Neural cell (in vitro differentiated cells): ENCODE measurements at regions not wholly inside any gene's neighbourhood (a gene's known extent, or its start where the extent isn't known, plus 50 kb on each side); places are given as distances from the start of the nearest gene placed in this dataset.

ENCODE experiments used
- H2AFZ ChIP-seq: fragments of 200-600, 300-800 bp; sonication (generic), shearing (Covaris generic); 2 replicates; pipeline ENCODE4 v1.6.0; 2014; ENCODE audit warnings: low read depth, mild to moderate bottlenecking, antibody characterized with exemption, low read length, moderate library complexity
- H3F3A ChIP-seq: fragments of 200-600 bp; shearing (Covaris generic); 2 replicates; pipeline ENCODE4 v1.6.1; 2016; ENCODE audit warnings: mild to moderate bottlenecking, moderate library complexity, mixed read lengths, antibody characterized with exemption, low read length; ENCODE audit not compliant: insufficient read depth, poor library complexity, severe bottlenecking
- H3K27ac ChIP-seq: fragments of 200-600, 300-800 bp; sonication (generic), shearing (Covaris generic); 2 replicates; pipeline ENCODE4 v1.5.1; 2014; ENCODE audit warnings: mild to moderate bottlenecking, low read length, moderate library complexity
- H3K27me3 ChIP-seq: fragments of 300-800, 200-600 bp; sonication (generic), shearing (Covaris generic); 2 replicates; pipeline ENCODE4 v1.6.0; 2014; ENCODE audit warnings: mild to moderate bottlenecking, low read depth, low read length, moderate library complexity; ENCODE audit not compliant: insufficient read depth
- H3K36me3 ChIP-seq: fragments of 300-800, 200-600 bp; sonication (generic), shearing (Covaris generic); 2 replicates; pipeline ENCODE4 v1.5.1; 2014; ENCODE audit warnings: mild to moderate bottlenecking, antibody characterized with exemption, low read length, moderate library complexity; ENCODE audit not compliant: insufficient read depth
- H3K4me2 ChIP-seq: fragments of 300-800, 200-600 bp; sonication (generic), shearing (Covaris generic); 2 replicates; pipeline ENCODE4 v1.6.0; 2014; ENCODE audit warnings: mild to moderate bottlenecking, low read length
- H3K4me3 ChIP-seq: fragments of 300-800, 200-600 bp; sonication (generic), shearing (Covaris generic); 2 replicates; pipeline ENCODE4 v1.5.1; 2014; ENCODE audit warnings: mild to moderate bottlenecking, low read length, moderate library complexity
- H3K79me2 ChIP-seq: fragments of 200-600 bp; shearing (Covaris generic); replicated peaks from 2 replicates; pipeline ENCODE4 v1.6.0; 2014; ENCODE audit warnings: mild to moderate bottlenecking, low read length, moderate library complexity; ENCODE audit not compliant: insufficient read depth
- H3K9ac ChIP-seq: fragments of 300-800, 200-600 bp; sonication (generic), shearing (Covaris generic); 2 replicates; pipeline ENCODE4 v1.6.1; 2016; ENCODE audit warnings: mild to moderate bottlenecking, low read length, mixed read lengths
- H3K9me2 ChIP-seq: fragments of 200-600 bp; shearing (Covaris generic); 2 replicates; pipeline ENCODE4 v1.6.1; 2016; ENCODE audit warnings: mild to moderate bottlenecking, low read length, mixed read lengths; ENCODE audit not compliant: insufficient read depth
- H3K9me3 ChIP-seq: fragments of 200-600, 300-800 bp; sonication (generic), shearing (Covaris generic); 2 replicates; pipeline ENCODE4 v1.6.1; 2016; ENCODE audit warnings: mild to moderate bottlenecking, mixed run types, low read length, moderate library complexity, mixed read lengths
- H4K20me1 ChIP-seq: fragments of 200-600 bp; shearing (Covaris generic); 2 replicates; pipeline ENCODE4 v1.6.1; 2016; ENCODE audit warnings: mild to moderate bottlenecking, mixed run types; ENCODE audit not compliant: insufficient read depth
- CTCF ChIP-seq: fragments of 450-650 bp; IDR thresholded peaks from 2 replicates; pipeline ENCODE4 v1.5.1; 2014; ENCODE audit warnings: antibody characterized with exemption, mild to moderate bottlenecking, moderate library complexity; ENCODE audit not compliant: poor library complexity, severe bottlenecking
- EP300 ChIP-seq: fragments of 450-650 bp; conservative IDR thresholded peaks from 2 replicates; pipeline ENCODE4 v1.6.1; 2014; ENCODE audit warnings: antibody characterized with exemption, mild to moderate bottlenecking, moderate library complexity; ENCODE audit not compliant: poor library complexity, severe bottlenecking
- EZH2 ChIP-seq: fragments of 200-600, 300-800 bp; shearing (Covaris generic), sonication (generic); IDR thresholded peaks from 2 replicates; pipeline ENCODE4 v1.6.1; 2014; ENCODE audit warnings: antibody characterized with exemption, low read length, borderline replicate concordance, mild to moderate bottlenecking; ENCODE audit not compliant: insufficient read depth, poor library complexity, severe bottlenecking
- MXI1 ChIP-seq: fragments of 450-650 bp; conservative IDR thresholded peaks from 2 replicates; pipeline ENCODE4 v1.6.1; 2014; ENCODE audit warnings: antibody characterized with exemption, mild to moderate bottlenecking; ENCODE audit not compliant: poor library complexity, severe bottlenecking
- RAD21 ChIP-seq: fragments of 450-650 bp; conservative IDR thresholded peaks from 2 replicates; pipeline ENCODE4 v1.6.1; 2014; ENCODE audit warnings: antibody characterized with exemption, mild to moderate bottlenecking, moderate library complexity
- REST ChIP-seq: IDR thresholded peaks from 2 replicates; pipeline ENCODE4 v1.6.1; 2012; ENCODE audit warnings: borderline replicate concordance
- SMC3 ChIP-seq: fragments of 450-650 bp; conservative IDR thresholded peaks from 2 replicates; pipeline ENCODE4 v1.6.1; 2014; ENCODE audit warnings: antibody characterized with exemption, mild to moderate bottlenecking, moderate library complexity; ENCODE audit not compliant: poor library complexity
- TAF1 ChIP-seq: IDR thresholded peaks from 2 replicates; pipeline ENCODE4 v1.6.1; 2012; ENCODE audit warnings: low read depth

- H4K20me1 ChIP-seq = no peaks in the 10 kb centered on the region
- no peaks in the 10 kb centered on the region for H3F3A ChIP-seq
- no peak overlapping the region for H2AFZ ChIP-seq
- no peaks in the 10 kb centered on the region for H3K27me3 ChIP-seq
- H3K9me3 ChIP-seq = no peaks in the 10 kb centered on the region
- no peak overlapping the region for H3K27ac ChIP-seq
- H3K9ac ChIP-seq = no peak overlapping the region
- no peak overlapping the region for H3K4me2 ChIP-seq
- H3K9me2 ChIP-seq = no peaks in the 10 kb centered on the region
- H3K4me3 ChIP-seq = no peak overlapping the region
- TF ChIP-seq MXI1 = no peak
- no peak for TF ChIP-seq EP300
- no peak for TF ChIP-seq TAF1
- TF ChIP-seq REST = no peak
- no peaks in the 10 kb centered on the region for H3K36me3 ChIP-seq
- H3K79me2 ChIP-seq = no peaks in the 10 kb centered on the region
Observed at GRCh38 chr2:181190711-181191110, 210.3 kb downstream of the UBE2E3 start.

- Histone ChIP-seq H3K27me3 (no peaks in the 10 kb centered on the region), H3K79me2 (no peaks in the 10 kb centered on the region), H4K20me1 (no peaks in the 10 kb centered on the region), H3K4me3 (no peak overlapping the region), H3K9me3 (no peaks in the 10 kb centered on the region), H3K9ac (no peak overlapping the region), H3K36me3 (no peaks in the 10 kb centered on the region), H3K9me2 (no peaks in the 10 kb centered on the region), H2AFZ (no peak overlapping the region), H3K4me2 (no peak overlapping the region), H3F3A (no peaks in the 10 kb centered on the region), H3K27ac (no peak overlapping the region)
- TF ChIP-seq SMC3 (no peak), CTCF (no peak)
Observed at GRCh38 chr2:181193550-181193949, 213.1 kb downstream of the UBE2E3 start.

GRCh38 chr2:181196401-181196800 is 216.0 kb downstream of the UBE2E3 start:
- Histone ChIP-seq H3K27me3 (no peaks in the 10 kb centered on the region), H2AFZ (no peak overlapping the region), H3K9me2 (no peaks in the 10 kb centered on the region), H3K4me3 (no peak overlapping the region), H3K36me3 (no peaks in the 10 kb centered on the region), H3K27ac (no peak overlapping the region), H3K4me2 (no peak overlapping the region), H3K9ac (no peak overlapping the region), H3K9me3 (no peaks in the 10 kb centered on the region), H4K20me1 (no peaks in the 10 kb centered on the region), H3K79me2 (no peaks in the 10 kb centered on the region), H3F3A (no peaks in the 10 kb centered on the region)
- TF ChIP-seq MXI1 = no peak
- TF ChIP-seq EZH2 = no peak
- no peak for TF ChIP-seq TAF1
- no peak for TF ChIP-seq CTCF
- TF ChIP-seq SMC3 = no peak
- TF ChIP-seq RAD21 = no peak
